ENCODE measurements at regions not wholly inside any gene's neighbourhood (a gene's known extent, or its start where the extent isn't known, plus 50 kb on each side); places are given as distances from the start of the nearest gene placed in this dataset.
"Not testable (repeated sequence)": the region's sequence is repeated elsewhere in the genome, so short reads cannot be mapped to it uniquely, and the experiment has no call there.

DNA sequence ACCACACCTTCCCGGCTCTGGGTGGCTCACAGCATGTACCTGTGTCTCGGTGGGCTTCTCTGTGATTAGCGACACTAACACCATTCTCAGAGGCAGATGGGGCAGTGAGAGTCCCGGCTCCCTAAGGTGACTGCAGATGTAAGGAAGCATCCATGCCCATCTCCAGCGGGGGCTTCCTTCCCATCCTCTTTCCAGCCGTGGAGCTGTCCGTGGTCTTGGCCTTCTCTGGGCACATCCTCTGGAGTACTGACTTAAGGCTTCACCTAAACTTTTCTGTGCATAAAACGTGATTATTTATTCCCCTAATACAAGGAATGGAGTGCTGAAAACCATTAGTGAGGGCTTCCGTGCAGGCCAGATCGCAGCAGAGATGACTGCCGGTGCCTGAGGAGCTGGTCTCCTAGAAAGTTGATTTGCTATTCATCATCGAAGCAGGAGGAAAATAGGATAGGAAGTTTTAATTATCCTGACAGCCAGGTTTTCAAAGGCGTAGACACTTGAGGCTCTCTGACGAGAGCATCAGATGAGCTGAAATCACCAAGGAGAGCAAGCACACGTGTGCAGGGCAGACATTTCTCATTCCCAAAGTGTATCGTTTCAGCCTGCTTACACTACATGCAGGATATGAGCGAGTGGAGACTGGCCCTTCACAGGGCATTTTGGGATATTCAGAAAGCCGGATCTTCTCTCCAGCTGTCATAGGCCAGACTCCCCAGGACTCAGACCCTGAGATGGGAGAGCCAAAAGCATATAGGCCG lies 186.1 kb upstream of the SALL3 start:
- TF ChIP-seq, protein P1, sequence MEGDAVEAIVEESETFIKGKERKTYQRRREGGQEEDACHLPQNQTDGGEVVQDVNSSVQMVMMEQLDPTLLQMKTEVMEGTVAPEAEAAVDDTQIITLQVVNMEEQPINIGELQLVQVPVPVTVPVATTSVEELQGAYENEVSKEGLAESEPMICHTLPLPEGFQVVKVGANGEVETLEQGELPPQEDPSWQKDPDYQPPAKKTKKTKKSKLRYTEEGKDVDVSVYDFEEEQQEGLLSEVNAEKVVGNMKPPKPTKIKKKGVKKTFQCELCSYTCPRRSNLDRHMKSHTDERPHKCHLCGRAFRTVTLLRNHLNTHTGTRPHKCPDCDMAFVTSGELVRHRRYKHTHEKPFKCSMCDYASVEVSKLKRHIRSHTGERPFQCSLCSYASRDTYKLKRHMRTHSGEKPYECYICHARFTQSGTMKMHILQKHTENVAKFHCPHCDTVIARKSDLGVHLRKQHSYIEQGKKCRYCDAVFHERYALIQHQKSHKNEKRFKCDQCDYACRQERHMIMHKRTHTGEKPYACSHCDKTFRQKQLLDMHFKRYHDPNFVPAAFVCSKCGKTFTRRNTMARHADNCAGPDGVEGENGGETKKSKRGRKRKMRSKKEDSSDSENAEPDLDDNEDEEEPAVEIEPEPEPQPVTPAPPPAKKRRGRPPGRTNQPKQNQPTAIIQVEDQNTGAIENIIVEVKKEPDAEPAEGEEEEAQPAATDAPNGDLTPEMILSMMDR (IDR thresholded peaks at IDR 0.05; ENCODE audit: low read depth, low read length, missing control alignments), result no peak
- in situ Hi-C loops (cut with HindIII; ENCODE audit: low sequenced_read_pairs), result no loop called here
- H3K4me3 ChIP-seq (ENCODE audit: low read depth, low read length), result no peak overlapping the region
- no peak for DNase-seq (ENCODE audit: low read depth)

DNA sequence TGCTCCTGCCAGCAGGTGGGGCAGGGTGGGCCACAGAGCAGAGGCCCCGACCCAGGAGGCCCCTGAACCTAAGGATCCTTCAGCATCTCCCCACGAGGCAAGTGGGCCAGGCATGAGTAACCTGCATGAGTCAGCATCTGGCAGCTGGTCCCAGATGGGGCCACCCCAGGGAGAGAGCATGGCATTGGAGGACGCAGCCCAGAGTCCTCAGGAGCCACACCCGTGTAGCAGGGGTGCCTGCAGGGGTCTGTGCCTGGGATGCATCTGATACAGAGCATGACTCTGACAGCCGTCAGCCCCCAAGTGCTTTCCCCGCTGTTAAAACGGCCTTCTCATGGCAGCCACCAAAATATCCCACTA lies 185.6 kb upstream of the SALL3 start:
- in situ Hi-C loops (cut with HindIII; ENCODE audit: low sequenced_read_pairs), result no loop called here

GRCh38 chr18:78796693-78797455 lies 182.7 kb upstream of the SALL3 start:
- DNase-seq (ENCODE audit: low read depth), result no peak
- TF ChIP-seq, protein P1 (IDR thresholded peaks at IDR 0.05; ENCODE audit: low read depth, low read length, missing control alignments), result no peak

More for the DNA sequence above, 185.6 kb upstream of the SALL3 start:
- TF ChIP-seq, protein P1 (IDR thresholded peaks at IDR 0.05; ENCODE audit: low read depth, low read length, missing control alignments), result no peak
- no peak for DNase-seq (ENCODE audit: low read depth)
- no peak overlapping the region for H3K4me3 ChIP-seq (ENCODE audit: low read depth, low read length)

DNA sequence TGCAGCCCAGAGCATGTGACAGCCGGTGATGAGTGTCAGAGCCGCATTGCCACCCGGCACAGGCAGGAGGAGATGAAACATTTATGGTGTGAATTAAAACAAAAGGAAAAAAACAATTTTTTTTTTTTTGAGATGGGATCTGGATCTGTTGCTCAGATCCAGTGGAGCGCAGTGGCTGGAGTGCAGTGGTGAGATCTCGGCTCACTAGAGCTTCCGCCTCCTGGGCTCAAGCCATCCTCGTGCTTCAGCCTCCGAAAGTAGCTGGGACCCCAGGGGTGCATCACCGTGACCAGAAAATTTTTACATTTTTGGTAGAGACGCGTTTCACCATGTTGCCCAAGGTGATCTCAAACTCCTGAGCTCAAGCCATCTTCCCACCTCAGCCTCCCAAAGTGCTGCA lies 182.1 kb upstream of the SALL3 start:
- in situ Hi-C loops (cut with HindIII; ENCODE audit: low sequenced_read_pairs), result no loop called here
- no peak overlapping the region for H3K4me3 ChIP-seq (ENCODE audit: low read depth, low read length)
- DNase-seq (ENCODE audit: low read depth), result no peak
- TF ChIP-seq, protein P1 (IDR thresholded peaks at IDR 0.05; ENCODE audit: low read depth, low read length, missing control alignments), result no peak

More at GRCh38 chr18:78796693-78797455, 182.7 kb upstream of the SALL3 start:
- no peak overlapping the region for H3K4me3 ChIP-seq (ENCODE audit: low read depth, low read length)
- in situ Hi-C loops (cut with HindIII; ENCODE audit: low sequenced_read_pairs), result no loop called here

- DNase-seq (ENCODE audit: low read depth), result no peak
- TF ChIP-seq, protein P1 (IDR thresholded peaks at IDR 0.05; ENCODE audit: low read depth, low read length, missing control alignments), result no peak
- H3K4me3 ChIP-seq (ENCODE audit: low read depth, low read length), result no peak overlapping the region
- in situ Hi-C loops (cut with HindIII; ENCODE audit: low sequenced_read_pairs), result no loop called here
These were observed 181.0 kb upstream of the SALL3 start for GRCh38 chr18:78798402-78799175.

GRCh38 chr18:78799382-78800089 lies 180.1 kb upstream of the SALL3 start:
- TF ChIP-seq, protein P1 (IDR thresholded peaks at IDR 0.05; ENCODE audit: low read depth, low read length, missing control alignments), result no peak
- in situ Hi-C loops (cut with HindIII; ENCODE audit: low sequenced_read_pairs), result no loop called here
- H3K4me3 ChIP-seq (ENCODE audit: low read depth, low read length), result no peak overlapping the region
- no peak for DNase-seq (ENCODE audit: low read depth)

GRCh38 chr18:78800102-78800851 lies 179.3 kb upstream of the SALL3 start:
- DNase-seq (ENCODE audit: low read depth); in situ Hi-C loops (cut with HindIII; ENCODE audit: low sequenced_read_pairs); H3K4me3 ChIP-seq (ENCODE audit: low read depth, low read length): not testable (repeated sequence)

Data from astrocyte of the cerebellum (primary cell).